ENCODE measurements at regions not wholly inside any gene's neighbourhood (a gene's known extent, or its start where the extent isn't known, plus 50 kb on each side); places are given as distances from the start of the nearest gene placed in this dataset.

- no peak for DNase-seq
These were observed 188.3 kb upstream of the CAMK1G start for GRCh38 chr1:209395169-209395568.

DNA sequence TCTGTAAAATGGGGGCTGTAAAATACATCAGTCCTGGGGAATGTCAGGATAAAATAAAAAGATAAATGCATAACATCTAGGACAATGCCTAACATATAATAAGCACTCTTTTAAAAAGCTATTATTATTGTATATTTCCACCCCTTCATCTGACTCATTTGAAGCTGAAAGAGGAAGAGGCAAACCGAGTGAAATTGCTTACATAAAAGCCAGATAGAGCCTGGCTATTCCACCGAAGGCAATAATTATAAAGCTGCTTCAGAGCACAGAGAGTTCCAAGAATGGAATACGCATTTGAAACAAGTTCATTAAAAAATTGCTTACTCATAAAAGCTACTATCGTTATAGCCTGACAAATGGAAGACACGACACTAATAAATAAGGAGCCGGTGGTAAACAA, 186.1 kb upstream of the CAMK1G start:
- no peak for DNase-seq

- no peak for DNase-seq
These were observed 185.6 kb upstream of the CAMK1G start for GRCh38 chr1:209397910-209398309.

- no peak for DNase-seq
These were observed 185.1 kb upstream of the CAMK1G start for GRCh38 chr1:209398313-209398991.

DNA sequence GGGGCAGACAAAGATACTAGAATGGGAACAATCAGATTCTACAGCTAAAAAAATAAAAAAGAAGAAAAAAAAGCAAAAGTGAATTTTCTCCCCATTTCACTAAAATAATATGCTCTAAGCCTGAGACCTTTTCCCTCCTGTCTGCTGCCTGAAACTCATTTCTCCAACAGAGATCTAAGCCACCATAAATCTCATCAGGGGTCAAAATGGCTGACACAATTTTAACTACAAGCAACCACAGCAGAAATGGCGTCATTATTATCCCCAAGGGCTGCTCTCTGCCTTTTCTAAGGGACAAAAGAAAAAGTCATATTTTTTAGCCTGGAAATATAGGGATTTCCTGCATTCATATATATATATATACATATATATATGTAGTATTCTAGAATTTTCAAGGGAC, 183.7 kb upstream of the CAMK1G start:
- no peak for DNase-seq

- no peak for DNase-seq
These were observed 182.9 kb upstream of the CAMK1G start for GRCh38 chr1:209400351-209401220.

DNA sequence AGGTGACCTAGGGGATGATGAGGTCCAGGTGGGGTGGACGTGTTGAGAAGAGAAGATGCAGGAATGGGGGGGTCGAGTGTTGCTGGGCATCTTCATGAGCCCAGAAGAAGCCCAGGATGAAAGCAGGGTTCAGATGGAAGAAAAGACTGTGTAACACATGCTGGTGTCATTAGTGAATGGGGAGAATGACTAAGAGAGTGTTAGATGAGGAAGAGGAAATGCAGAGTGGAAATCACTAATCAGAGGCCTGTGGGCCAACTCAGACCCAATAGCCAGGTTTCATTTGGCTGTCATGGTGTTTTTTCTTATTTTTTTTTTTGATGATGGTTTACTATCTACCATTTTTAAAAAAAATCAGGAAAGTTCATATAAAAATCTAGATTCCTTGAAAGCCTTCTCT, 180.8 kb upstream of the CAMK1G start:
- DNase-seq: no peak

GRCh38 chr1:209403921-209404320, 179.6 kb upstream of the CAMK1G start:
- no peak for DNase-seq

- no peak for DNase-seq
These were observed 178.9 kb upstream of the CAMK1G start for GRCh38 chr1:209404577-209404976.

DNA sequence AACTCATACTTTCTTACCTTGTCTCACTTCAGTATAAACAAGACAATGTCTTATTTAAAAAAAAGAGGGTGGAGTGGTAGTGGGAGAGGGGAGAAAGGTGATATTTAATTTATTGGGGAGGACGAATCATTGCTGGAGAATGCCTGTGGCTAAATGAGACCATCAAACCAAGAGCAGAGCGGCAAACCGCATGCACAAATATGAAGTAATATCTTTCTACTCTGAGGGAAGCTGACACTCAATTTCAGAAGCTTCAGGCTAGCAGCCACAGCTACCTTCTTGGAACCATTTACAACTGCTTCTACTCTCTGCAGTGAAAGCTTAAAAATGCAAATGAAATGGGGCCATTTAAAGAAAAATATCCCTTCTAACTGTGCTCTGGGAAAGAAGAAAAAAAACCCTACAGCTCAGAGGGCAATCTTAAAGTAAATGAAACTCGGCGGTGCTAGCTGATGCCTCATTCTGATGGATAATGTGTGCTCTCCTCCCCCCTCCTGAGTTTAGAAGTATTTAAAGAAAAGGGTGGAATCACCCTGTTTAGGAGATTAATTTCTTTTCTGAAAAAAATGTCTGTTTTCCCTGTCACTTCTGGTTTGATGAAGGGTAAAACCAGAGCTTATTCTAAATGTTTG, 178.2 kb upstream of the CAMK1G start:
- DNase-seq: no peak

- no peak for DNase-seq
These were observed 177.3 kb upstream of the CAMK1G start for GRCh38 chr1:209406168-209406567.

GRCh38 chr1:209406595-209406994, 176.9 kb upstream of the CAMK1G start:
- DNase-seq: no peak

- DNase-seq: no peak
These were observed 173.7 kb upstream of the CAMK1G start for GRCh38 chr1:209409780-209410179.

DNA sequence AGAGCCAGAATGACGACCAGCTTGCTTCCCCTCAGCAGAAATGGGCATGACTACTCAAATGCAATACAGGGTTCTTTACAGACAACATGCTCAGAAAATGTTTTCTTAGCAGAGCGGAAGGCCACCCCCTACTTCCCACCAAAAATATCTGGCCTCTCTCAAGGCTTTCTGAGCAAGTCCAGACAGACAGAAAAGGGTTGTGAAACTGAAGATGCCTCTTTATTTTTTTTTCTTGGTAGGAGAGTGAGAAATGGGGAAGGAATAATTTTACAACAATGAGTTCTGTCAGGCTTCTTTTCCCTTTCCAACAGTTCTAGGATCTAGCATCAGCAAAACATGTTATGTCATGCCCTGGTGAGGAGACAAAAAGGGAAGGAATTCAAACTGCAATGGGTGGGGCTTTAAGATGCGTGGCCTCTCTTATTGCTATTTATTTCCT, 172.0 kb upstream of the CAMK1G start:
- no peak for DNase-seq

DNA sequence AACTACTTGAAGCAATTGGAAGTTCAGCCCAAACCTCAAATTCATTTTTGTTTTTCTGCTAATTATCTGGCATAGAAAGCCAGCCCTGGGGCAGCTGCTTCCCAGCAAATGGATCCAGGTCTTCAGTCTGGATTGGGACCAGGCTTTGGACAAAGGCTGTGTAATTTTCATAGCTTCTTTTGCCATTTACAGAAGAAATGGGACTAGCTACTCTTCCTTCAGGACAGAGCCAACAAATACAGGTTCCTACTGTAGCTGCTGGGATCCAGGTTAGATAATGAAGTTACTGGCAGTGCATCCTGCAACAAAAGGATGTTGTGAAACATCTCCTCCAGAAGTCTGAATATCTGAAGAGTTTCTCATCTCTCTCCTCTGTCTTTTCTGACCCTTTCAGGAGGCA, 171.5 kb upstream of the CAMK1G start:
- DNase-seq: no peak

GRCh38 chr1:209412566-209412965, 170.9 kb upstream of the CAMK1G start:
- DNase-seq: no peak

DNA sequence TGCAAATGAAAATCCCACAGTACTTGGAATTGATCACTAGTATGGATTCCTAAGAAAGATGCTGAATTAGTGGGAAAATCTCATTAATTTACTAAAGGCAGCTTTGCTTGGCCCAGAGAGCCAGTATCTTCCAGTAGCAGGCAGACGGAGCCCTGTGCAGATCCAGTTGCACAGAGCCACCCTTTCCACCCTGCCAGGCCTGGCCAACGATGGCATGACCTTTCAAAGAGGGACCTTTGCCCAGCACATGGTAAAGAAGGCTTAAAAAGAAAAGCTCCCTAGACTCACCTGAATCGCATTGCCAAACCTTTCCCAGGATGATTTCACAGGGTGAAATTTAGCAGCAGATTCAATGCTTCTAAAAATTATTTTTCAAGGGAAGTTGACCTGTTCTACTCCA, 170.5 kb upstream of the CAMK1G start:
- DNase-seq: no peak

DNA sequence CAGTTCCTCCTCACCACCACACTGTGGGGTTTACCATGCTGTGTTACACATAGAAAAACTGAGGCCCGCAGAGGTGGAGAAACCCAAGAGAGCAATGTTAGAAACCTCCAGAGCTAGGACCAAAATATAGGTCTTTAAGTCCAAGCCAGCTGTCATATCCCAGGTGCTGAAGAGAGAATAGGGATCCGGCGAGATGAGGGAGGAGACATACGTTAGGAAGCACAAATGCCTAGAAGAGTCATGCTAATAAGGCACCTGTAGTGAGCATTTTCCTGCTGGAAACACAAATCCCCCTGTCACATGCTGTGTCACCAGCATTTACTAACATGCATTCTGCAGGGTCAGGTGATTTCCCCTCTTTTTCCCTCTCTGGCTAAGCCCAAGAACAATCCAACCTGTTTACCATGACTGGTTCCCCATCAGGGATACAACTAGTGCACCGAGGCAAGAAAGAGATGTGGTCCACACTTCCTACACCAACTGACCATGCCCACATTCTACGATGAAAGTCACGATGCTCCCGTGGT, 168.6 kb upstream of the CAMK1G start:
- no peak for DNase-seq

GRCh38 chr1:209416039-209416438, 167.5 kb upstream of the CAMK1G start:
- no peak for DNase-seq

GRCh38 chr1:209416716-209417115, 166.8 kb upstream of the CAMK1G start:
- DNase-seq: no peak

- DNase-seq: no peak
These were observed 165.8 kb upstream of the CAMK1G start for GRCh38 chr1:209417761-209418160.

DNA sequence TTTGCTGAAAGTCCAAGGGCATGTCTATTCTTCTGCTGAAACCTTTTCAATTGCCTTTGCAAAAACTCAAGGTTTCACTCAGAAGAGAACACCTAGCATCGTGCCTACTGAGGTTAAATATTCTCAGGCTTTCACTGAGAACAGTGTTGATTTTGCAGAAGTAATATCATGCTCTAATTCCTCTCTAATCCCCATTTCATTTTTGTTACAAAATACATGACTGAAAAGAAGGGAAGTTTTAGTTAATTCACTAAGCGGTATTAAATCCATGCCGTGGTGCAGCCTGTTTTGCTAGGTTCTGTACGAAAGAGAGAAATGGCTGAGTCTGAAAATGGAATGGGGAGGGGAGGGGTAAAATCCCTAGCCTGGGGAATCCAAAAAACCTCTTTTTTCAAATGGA, 163.2 kb upstream of the CAMK1G start:
- no peak for DNase-seq

DNA sequence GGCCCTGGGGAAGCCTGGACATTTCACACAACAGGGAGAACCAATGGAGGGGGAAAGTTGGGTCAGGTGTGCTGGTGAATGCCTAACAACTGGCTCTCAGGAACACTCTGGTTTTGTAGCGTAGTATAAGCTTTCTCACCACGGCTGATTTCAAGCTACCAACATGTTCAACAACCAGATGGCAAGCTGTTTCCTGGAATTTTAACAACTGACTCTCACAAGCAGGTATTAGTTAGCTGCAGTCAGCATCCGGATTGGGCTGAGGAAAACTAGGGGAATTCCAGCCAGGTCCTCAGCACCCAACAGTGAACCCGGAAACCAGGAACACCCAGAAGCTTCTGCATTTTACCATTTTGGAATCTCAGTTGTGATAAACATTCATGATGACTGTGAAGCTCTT, 162.3 kb upstream of the CAMK1G start:
- DNase-seq: no peak
